ENCODE measurements at regions not wholly inside any gene's neighbourhood (a gene's known extent, or its start where the extent isn't known, plus 50 kb on each side); places are given as distances from the start of the nearest gene placed in this dataset.

GRCh38 chr6:93918258-93918657 is 498.9 kb upstream of the EPHA7 start:
- Mint-ChIP-seq H3K27ac (no peak overlapping the region), H3K9me3 (ENCODE audit: low read depth) (peaks cover 6% of the 10 kb centered on the region), H3K4me1 (ENCODE audit: low read depth) (no peaks in the 10 kb centered on the region), H3K36me3 (ENCODE audit: insufficient read depth) (no peaks in the 10 kb centered on the region), H3K4me3 (ENCODE audit: low read depth) (no peak overlapping the region), H3K27me3 (no peaks in the 10 kb centered on the region)
- TF ChIP-seq CTCF (IDR thresholded peaks at IDR 0.05; ENCODE audit: unreplicated experiment), result no peak
- DNase-seq (ENCODE audit: low spot score, unreplicated experiment), result no peak

- no peaks in the 10 kb centered on the region for H3K27me3 Mint-ChIP-seq
- TF ChIP-seq CTCF (IDR thresholded peaks at IDR 0.05; ENCODE audit: unreplicated experiment), result no peak
- peaks cover 6% of the 10 kb centered on the region for H3K9me3 Mint-ChIP-seq (ENCODE audit: low read depth)
- no peak overlapping the region for H3K27ac Mint-ChIP-seq
- no peaks in the 10 kb centered on the region for H3K4me1 Mint-ChIP-seq (ENCODE audit: low read depth)
- H3K36me3 Mint-ChIP-seq (ENCODE audit: insufficient read depth), result no peaks in the 10 kb centered on the region
- DNase-seq (ENCODE audit: low spot score, unreplicated experiment), result no peak
- no peak overlapping the region for H3K4me3 Mint-ChIP-seq (ENCODE audit: low read depth)
Observed at GRCh38 chr6:93917216-93917615, 497.9 kb upstream of the EPHA7 start.

GRCh38 chr6:93916716-93917115 is 497.4 kb upstream of the EPHA7 start:
- no peak for DNase-seq (ENCODE audit: low spot score, unreplicated experiment)
- H3K36me3 Mint-ChIP-seq (ENCODE audit: insufficient read depth), result no peaks in the 10 kb centered on the region
- H3K4me3 Mint-ChIP-seq (ENCODE audit: low read depth), result no peak overlapping the region
- H3K4me1 Mint-ChIP-seq (ENCODE audit: low read depth), result no peaks in the 10 kb centered on the region
- no peak overlapping the region for H3K27ac Mint-ChIP-seq
- peaks cover 6% of the 10 kb centered on the region for H3K9me3 Mint-ChIP-seq (ENCODE audit: low read depth)
- no peak for TF ChIP-seq CTCF (IDR thresholded peaks at IDR 0.05; ENCODE audit: unreplicated experiment)
- H3K27me3 Mint-ChIP-seq, result no peaks in the 10 kb centered on the region

GRCh38 chr6:93915961-93916360 is 496.6 kb upstream of the EPHA7 start:
- no peak for TF ChIP-seq CTCF (IDR thresholded peaks at IDR 0.05; ENCODE audit: unreplicated experiment)
- Mint-ChIP-seq H3K4me1 (ENCODE audit: low read depth) (peaks cover 2% of the 10 kb centered on the region), H3K36me3 (ENCODE audit: insufficient read depth) (no peaks in the 10 kb centered on the region), H3K4me3 (ENCODE audit: low read depth) (no peak overlapping the region), H3K9me3 (ENCODE audit: low read depth) (peaks cover 6% of the 10 kb centered on the region), H3K27me3 (no peaks in the 10 kb centered on the region), H3K27ac (no peak overlapping the region)
- DNase-seq (ENCODE audit: low spot score, unreplicated experiment), result no peak

- H3K27me3 Mint-ChIP-seq, result no peaks in the 10 kb centered on the region
- no peaks in the 10 kb centered on the region for H3K36me3 Mint-ChIP-seq (ENCODE audit: insufficient read depth)
- TF ChIP-seq CTCF (IDR thresholded peaks at IDR 0.05; ENCODE audit: unreplicated experiment), result no peak
- H3K9me3 Mint-ChIP-seq (ENCODE audit: low read depth), result peaks cover 8% of the 10 kb centered on the region
- no peak for DNase-seq (ENCODE audit: low spot score, unreplicated experiment)
- peaks cover 3% of the 10 kb centered on the region for H3K4me1 Mint-ChIP-seq (ENCODE audit: low read depth)
- no peak overlapping the region for H3K27ac Mint-ChIP-seq
- H3K4me3 Mint-ChIP-seq (ENCODE audit: low read depth), result no peak overlapping the region
Observed at GRCh38 chr6:93902517-93902916, 483.2 kb upstream of the EPHA7 start.

Data from progenitor cell of endocrine pancreas (in vitro differentiated cells).